ENCODE measurements at regions not wholly inside any gene's neighbourhood (a gene's known extent, or its start where the extent isn't known, plus 50 kb on each side); places are given as distances from the start of the nearest gene placed in this dataset.
"Not testable (repeated sequence)": the region's sequence is repeated elsewhere in the genome, so short reads cannot be mapped to it uniquely, and the experiment has no call there.

GRCh38 chr16:75780669-75781068, 54.4 kb upstream of the CPHXL start:
- no peak for DNase-seq (ENCODE audit: low read depth in 2 of 3, low spot score in 1 of 3)

GRCh38 chr16:75781683-75782343, 55.5 kb upstream of the CPHXL start:
- DNase-seq (ENCODE audit: low read depth in 2 of 3, low spot score in 1 of 3), result no peak

GRCh38 chr16:75787440-75787839, 61.1 kb upstream of the CPHXL start:
- DNase-seq (ENCODE audit: low read depth in 2 of 3, low spot score in 1 of 3), result no peak

DNA sequence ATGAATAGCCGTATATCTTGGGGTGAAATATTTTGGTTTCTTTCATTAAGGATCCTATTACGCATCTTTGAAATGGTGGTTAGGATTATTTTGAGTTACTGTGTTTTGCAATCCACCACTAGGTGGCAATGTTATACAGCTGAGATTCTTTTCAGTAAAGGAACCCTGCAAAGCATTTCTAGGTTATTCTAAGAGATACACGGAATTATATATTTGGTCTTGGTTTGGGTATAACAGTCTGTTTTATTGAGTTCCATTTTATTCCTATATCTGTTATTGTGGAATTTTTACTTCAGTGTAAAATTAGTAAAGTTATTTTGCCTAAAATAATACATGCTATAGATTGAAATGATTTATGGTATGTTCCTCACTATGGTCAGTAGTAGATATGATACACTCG, 62.9 kb upstream of the CPHXL start:
- peak in 1 of 3 donors; percentile 32 for DNase-seq (ENCODE audit: low read depth in 2 of 3, low spot score in 1 of 3)

DNA sequence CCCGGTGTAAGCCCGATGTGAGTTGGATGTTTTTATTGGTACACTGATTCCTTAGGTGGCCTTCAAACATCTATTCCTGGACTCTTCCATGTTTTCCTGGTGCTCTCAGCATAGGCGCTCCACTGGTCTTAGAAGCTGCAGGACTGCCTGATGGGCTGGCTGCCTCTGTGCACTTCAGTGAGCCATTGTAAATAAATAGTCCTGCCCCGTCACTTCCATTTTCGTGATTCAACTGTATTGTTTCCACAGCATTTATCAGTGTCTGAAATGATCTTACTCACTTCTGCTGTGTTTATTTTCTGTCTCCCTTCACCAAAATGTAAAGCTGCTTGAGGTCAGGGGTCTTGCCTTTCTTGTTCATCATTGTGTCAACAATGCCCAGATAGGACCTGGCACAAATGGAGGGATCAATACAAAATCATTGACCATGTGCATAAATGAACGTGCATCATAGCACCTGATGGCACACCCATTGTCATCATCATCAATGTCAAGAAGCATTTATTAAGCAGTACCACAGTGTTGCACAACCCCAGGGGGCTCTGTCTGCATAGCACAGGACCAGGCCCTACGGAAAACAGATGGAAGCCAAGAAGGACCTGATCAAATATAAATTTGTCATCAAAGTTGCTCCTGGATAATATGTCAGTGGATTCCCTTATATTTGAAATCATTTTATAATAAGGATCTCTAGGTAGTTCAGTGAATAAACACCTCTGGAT, 66.6 kb upstream of the CPHXL start:
- DNase-seq (ENCODE audit: low read depth in 2 of 3, low spot score in 1 of 3), result no peak

- no peak for DNase-seq (ENCODE audit: low read depth in 2 of 3, low spot score in 1 of 3)
Measured at GRCh38 chr16:75793641-75794040, 67.4 kb upstream of the CPHXL start.

DNA sequence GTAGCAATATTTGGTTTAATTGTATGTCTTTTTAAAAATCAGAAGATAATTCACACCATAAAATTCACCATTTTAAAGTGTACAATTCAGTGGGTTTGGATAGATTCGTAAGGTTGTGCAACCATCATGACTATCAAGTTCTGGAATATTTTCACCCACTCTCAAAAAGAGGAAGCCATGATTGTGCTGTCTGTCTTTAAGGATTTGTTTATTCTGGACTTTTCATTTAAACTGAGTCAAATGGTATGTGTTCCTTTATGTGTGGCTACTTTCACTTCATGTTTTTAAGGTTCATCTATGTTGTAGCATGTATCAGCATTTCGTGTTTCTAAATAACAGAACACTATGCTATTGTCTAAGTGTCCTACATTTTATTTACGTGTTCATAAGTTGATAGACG, 68.1 kb upstream of the CPHXL start:
- no peak for DNase-seq (ENCODE audit: low read depth in 2 of 3, low spot score in 1 of 3)

DNA sequence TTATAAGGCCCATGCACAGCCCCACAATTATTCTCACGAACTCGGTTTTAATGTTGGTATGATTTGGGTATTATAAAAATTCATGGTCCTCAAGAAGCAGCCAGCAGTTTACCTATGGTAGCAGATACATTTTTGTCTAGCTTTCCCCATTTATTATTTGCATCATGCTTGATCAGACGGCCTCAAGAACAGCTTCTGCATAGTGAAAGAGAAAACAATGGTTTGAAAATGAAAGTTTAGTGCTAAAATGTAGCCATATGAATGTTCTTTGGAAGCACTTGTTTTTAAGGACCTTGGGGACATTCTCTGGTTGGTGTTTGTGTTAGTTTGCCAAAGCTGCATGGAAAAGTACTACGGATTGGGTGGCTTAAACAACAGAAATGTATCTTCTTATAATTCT, 72.4 kb upstream of the CPHXL start:
- DNase-seq (ENCODE audit: low read depth in 2 of 3, low spot score in 1 of 3), result no peak

- DNase-seq (ENCODE audit: low read depth in 2 of 3, low spot score in 1 of 3), result no peak
Measured at GRCh38 chr16:75801307-75801706, 75.0 kb upstream of the CPHXL start.

DNA sequence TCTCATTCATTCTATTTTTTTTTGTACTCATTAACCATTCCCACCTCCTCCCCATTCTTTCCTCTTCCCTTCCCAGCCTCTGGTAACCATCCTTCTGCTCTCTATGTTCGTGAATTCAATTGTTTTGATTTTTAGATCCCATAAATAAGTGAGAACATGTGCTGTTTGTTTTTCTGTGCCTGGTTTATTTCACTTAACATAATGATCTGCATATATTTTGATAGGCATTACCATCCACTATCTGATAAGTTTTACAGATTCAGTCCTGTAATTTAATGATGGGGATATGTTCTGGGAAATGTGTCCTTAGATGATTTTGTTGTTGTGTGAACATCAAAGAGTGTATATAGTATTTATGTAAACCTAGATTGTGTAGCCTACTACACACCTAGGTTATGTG, 77.5 kb upstream of the CPHXL start:
- DNase-seq (ENCODE audit: low read depth in 2 of 3, low spot score in 1 of 3), result no peak

DNA sequence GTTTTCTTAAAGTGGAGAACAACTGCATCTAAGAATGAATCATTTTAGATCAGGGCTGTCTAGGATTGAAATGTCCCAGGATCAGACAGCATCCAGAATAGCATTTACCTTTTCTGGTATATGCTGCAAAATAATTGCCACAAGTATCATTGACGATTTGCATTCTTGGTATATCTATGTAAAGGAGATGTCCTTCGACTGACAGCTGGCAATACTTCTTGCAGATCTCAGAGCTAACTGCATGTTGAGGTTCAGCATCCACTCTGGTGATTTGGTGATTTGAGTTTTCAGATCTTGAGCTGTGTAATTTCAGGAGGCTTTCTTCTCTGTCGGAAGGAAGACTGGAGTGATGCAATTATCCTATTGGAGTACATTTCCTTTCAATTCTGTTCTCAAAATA, 78.1 kb upstream of the CPHXL start:
- no peak for DNase-seq (ENCODE audit: low read depth in 2 of 3, low spot score in 1 of 3)

- DNase-seq (ENCODE audit: low read depth in 2 of 3, low spot score in 1 of 3), result no peak
Measured at GRCh38 chr16:75805946-75806345, 79.7 kb upstream of the CPHXL start.

- DNase-seq (ENCODE audit: low read depth in 2 of 3, low spot score in 1 of 3), result no peak
Measured at GRCh38 chr16:75806487-75806886, 80.2 kb upstream of the CPHXL start.

- DNase-seq (ENCODE audit: low read depth in 2 of 3, low spot score in 1 of 3), result no peak
Measured at GRCh38 chr16:75810342-75810741, 84.1 kb upstream of the CPHXL start.

DNA sequence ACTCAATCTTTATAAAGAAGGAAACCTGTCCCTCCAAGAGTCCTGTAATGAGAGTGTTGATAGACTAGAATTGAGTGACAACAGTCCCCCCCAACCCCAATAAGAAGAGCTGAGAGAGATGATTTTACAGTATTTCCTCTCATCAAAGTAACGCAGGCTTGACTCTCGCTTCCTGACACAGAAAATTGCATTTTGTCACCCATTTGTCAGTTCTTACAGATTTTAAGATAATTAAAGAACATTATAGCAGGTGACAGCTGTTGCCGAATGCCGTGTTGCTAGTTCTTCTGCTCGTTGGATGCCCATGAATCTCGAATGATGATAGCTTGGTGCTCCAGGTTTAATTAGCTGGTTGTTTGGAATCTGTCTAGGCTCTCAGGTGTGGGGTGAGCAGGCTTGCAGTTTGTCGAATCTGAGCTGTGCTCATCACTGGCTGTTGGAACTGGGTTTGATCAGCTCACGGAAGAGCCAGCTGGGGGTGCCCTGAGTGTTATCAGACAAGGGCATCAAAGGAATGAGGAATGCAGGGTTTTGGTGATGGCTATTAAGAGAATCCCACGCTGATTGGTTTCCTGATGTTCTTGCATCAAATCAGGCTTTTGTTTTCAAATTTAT, 84.8 kb upstream of the CPHXL start:
- DNase-seq (ENCODE audit: low read depth in 2 of 3, low spot score in 1 of 3), result no peak

GRCh38 chr16:75818491-75818890, 92.2 kb upstream of the CPHXL start:
- no peak for DNase-seq (ENCODE audit: low read depth in 2 of 3, low spot score in 1 of 3)

DNA sequence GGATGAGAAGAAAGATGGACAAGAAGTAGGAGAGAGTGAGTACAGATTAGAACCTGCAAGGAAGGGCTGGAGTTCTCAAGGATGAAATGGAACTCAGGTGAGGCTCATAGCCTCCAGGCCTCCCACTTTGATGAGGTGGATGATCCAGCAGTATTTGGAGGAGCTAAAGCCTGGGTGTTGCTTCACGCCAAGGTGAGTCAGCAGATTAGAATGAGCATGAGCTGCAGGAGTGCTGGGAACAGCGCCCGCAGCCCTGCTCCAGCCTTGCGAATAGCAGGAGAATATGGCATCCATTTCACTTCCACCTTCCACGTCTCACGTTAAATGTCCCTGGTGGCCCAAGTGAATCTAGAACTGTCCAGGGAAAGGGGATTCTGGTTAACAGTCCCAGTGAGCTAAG, 94.4 kb upstream of the CPHXL start:
- DNase-seq (ENCODE audit: low read depth in 2 of 3, low spot score in 1 of 3), result no peak

- DNase-seq (ENCODE audit: low read depth in 2 of 3, low spot score in 1 of 3), result no peak
Measured at GRCh38 chr16:75821117-75821516, 94.8 kb upstream of the CPHXL start.

GRCh38 chr16:75825750-75826149, 99.5 kb upstream of the CPHXL start:
- DNase-seq (ENCODE audit: low read depth in 2 of 3, low spot score in 1 of 3), result not testable (repeated sequence)

DNA sequence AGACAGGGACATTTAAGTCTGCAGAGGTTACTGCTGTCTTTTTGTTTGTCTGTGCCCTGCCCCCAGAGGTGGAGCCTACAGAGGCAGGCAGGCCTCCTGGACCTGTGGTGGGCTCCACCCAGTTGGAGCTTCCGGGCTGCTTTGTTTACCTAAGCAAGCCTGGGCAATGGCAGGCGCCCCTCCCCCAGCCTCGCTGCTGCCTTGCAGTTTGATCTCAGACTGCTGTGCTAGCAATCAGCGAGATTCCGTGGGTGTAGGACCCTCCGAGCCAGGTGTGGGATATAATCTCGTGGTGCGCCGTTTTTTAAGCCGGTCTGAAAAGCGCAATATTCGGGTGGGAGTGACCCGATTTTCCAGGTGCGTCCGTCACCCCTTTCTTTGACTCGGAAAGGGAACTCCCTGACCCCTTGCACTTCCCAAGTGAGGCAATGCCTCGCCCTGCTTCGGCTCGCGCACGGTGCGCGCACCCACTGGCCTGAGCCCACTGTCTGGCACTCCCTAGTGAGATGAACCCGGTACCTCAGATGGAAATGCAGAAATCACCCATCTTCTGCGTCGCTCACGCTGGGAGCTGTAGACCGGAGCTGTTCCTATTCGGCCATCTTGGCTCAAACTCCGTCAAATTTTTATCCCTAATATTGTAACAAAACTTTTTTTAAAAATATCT, 101.2 kb upstream of the CPHXL start:
- DNase-seq (ENCODE audit: low read depth in 2 of 3, low spot score in 1 of 3), result not testable (repeated sequence)

DNA sequence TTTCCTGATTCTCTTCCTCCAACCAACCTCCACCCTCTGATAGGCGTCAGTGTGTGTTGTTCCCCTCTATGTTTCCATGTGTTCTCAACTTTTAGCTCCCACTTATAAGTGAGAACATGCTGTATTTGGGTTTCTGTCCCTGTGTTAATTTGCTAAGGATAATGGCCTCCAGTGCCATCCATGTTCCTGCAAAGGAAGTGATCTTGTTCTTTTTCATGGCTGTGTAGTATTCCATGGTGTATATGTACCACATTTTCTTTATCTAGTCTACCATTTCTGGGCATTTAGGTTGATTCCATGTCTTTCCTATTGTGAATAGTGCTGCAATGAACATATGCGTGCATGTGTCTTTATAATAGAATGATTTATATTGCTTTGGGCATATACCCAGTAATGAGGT, 107.1 kb upstream of the CPHXL start:
- DNase-seq (ENCODE audit: low read depth in 2 of 3, low spot score in 1 of 3), result not testable (repeated sequence)
